Liver (tissue), 3 donors: ENCODE measurements at regions not wholly inside any gene's neighbourhood (a gene's known extent, or its start where the extent isn't known, plus 50 kb on each side); places are given as distances from the start of the nearest gene placed in this dataset.

Experiments
- EGR1 ChIP-seq, 2 donors: IDR thresholded peaks; 2 replicates each; pipeline ENCODE4 v1.6.1; 2016 to 2018; ENCODE audit warnings: antibody characterized with exemption in 2 of 2, low read depth in 2 of 2
- GABPA ChIP-seq, 2 donors: IDR thresholded peaks in 1 of 2; conservative IDR thresholded peaks in 1 of 2; 2 replicates each; pipeline ENCODE4 v1.6.1; 2016; ENCODE audit warnings: antibody characterized with exemption in 2 of 2, mild to moderate bottlenecking in 1 of 2, moderate library complexity in 1 of 2
- HNF4G ChIP-seq: IDR thresholded peaks from 2 replicates; pipeline ENCODE4 v1.6.1; 2016; ENCODE audit warnings: antibody characterized with exemption
- JUND ChIP-seq, 2 donors: IDR thresholded peaks; 2 replicates each; pipeline ENCODE4 v1.6.1; 2016; ENCODE audit warnings: antibody characterized with exemption in 2 of 2
- SP1 ChIP-seq: IDR thresholded peaks from 2 replicates; pipeline ENCODE4 v1.6.1; 2018; ENCODE audit warnings: antibody characterized with exemption, mild to moderate bottlenecking
- TAF1 ChIP-seq: conservative IDR thresholded peaks from 2 replicates; pipeline ENCODE4 v1.6.1; 2016; ENCODE audit warnings: antibody characterized with exemption, mild to moderate bottlenecking
- YY1 ChIP-seq: IDR thresholded peaks from 2 replicates; pipeline ENCODE4 v1.6.1; 2016; ENCODE audit warnings: antibody characterized with exemption, mild to moderate bottlenecking
- TF ChIP-seq, protein P1 (sequence below): fragments of 150-350 bp; IDR thresholded peaks from 2 replicates; pipeline ENCODE4 v1.5.1; 2017; ENCODE audit warnings: improper control_type of control experiment, low read depth, low read length; ENCODE audit not compliant: missing input control
- TF ChIP-seq, protein P2 (sequence below): IDR thresholded peaks from 2 replicates; pipeline ENCODE4 v1.6.1; 2016; ENCODE audit warnings: antibody characterized with exemption
- TF ChIP-seq, protein P3 (sequence below): IDR thresholded peaks from 2 replicates; pipeline ENCODE4 v1.6.1; 2016; ENCODE audit warnings: antibody characterized with exemption, mild to moderate bottlenecking
- TF ChIP-seq, protein P4 (sequence below): IDR thresholded peaks from 2 replicates; pipeline ENCODE4 v1.6.1; 2016; ENCODE audit warnings: antibody characterized with exemption
- donor health status: healthy.
- donor health status: healthy.

DNA sequence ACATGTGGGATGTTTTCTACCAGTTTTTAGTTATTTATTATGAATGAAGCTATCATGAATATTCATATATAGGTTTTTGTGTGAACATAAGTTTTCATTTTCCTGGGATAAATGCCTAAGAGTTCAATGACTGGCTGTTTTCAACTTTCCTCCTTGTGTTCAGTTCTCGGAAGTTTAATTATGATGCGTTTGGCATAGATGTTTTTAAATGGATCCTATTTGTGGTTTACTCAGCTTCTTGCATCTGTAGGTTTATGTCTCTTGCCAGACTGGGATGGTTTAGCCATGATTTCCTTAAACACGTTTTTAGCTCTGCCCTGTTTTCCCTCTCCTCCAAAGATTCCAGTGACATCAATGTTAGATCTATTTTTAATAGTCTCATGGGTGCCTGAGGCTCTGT is 411.1 kb upstream of the CDH4 start:
- TF ChIP-seq, protein P1, sequence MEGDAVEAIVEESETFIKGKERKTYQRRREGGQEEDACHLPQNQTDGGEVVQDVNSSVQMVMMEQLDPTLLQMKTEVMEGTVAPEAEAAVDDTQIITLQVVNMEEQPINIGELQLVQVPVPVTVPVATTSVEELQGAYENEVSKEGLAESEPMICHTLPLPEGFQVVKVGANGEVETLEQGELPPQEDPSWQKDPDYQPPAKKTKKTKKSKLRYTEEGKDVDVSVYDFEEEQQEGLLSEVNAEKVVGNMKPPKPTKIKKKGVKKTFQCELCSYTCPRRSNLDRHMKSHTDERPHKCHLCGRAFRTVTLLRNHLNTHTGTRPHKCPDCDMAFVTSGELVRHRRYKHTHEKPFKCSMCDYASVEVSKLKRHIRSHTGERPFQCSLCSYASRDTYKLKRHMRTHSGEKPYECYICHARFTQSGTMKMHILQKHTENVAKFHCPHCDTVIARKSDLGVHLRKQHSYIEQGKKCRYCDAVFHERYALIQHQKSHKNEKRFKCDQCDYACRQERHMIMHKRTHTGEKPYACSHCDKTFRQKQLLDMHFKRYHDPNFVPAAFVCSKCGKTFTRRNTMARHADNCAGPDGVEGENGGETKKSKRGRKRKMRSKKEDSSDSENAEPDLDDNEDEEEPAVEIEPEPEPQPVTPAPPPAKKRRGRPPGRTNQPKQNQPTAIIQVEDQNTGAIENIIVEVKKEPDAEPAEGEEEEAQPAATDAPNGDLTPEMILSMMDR, result no peak
- TF ChIP-seq, protein P2, sequence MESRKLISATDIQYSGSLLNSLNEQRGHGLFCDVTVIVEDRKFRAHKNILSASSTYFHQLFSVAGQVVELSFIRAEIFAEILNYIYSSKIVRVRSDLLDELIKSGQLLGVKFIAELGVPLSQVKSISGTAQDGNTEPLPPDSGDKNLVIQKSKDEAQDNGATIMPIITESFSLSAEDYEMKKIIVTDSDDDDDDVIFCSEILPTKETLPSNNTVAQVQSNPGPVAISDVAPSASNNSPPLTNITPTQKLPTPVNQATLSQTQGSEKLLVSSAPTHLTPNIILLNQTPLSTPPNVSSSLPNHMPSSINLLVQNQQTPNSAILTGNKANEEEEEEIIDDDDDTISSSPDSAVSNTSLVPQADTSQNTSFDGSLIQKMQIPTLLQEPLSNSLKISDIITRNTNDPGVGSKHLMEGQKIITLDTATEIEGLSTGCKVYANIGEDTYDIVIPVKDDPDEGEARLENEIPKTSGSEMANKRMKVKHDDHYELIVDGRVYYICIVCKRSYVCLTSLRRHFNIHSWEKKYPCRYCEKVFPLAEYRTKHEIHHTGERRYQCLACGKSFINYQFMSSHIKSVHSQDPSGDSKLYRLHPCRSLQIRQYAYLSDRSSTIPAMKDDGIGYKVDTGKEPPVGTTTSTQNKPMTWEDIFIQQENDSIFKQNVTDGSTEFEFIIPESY, result no peak
- TF ChIP-seq, protein P3, sequence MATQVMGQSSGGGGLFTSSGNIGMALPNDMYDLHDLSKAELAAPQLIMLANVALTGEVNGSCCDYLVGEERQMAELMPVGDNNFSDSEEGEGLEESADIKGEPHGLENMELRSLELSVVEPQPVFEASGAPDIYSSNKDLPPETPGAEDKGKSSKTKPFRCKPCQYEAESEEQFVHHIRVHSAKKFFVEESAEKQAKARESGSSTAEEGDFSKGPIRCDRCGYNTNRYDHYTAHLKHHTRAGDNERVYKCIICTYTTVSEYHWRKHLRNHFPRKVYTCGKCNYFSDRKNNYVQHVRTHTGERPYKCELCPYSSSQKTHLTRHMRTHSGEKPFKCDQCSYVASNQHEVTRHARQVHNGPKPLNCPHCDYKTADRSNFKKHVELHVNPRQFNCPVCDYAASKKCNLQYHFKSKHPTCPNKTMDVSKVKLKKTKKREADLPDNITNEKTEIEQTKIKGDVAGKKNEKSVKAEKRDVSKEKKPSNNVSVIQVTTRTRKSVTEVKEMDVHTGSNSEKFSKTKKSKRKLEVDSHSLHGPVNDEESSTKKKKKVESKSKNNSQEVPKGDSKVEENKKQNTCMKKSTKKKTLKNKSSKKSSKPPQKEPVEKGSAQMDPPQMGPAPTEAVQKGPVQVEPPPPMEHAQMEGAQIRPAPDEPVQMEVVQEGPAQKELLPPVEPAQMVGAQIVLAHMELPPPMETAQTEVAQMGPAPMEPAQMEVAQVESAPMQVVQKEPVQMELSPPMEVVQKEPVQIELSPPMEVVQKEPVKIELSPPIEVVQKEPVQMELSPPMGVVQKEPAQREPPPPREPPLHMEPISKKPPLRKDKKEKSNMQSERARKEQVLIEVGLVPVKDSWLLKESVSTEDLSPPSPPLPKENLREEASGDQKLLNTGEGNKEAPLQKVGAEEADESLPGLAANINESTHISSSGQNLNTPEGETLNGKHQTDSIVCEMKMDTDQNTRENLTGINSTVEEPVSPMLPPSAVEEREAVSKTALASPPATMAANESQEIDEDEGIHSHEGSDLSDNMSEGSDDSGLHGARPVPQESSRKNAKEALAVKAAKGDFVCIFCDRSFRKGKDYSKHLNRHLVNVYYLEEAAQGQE, result no peak
- TF ChIP-seq, protein P4, sequence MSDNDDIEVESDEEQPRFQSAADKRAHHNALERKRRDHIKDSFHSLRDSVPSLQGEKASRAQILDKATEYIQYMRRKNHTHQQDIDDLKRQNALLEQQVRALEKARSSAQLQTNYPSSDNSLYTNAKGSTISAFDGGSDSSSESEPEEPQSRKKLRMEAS, result no peak
- TF ChIP-seq JUND (IDR thresholded peaks at IDR 0.05), result no peak
- no peak for TF ChIP-seq TAF1
- TF ChIP-seq SP1, result no peak
- TF ChIP-seq YY1, result no peak
- no peak for TF ChIP-seq GABPA (IDR thresholded peaks at IDR 0.05 in 1 of 2, conservative IDR thresholded peaks at IDR 0.05 in 1 of 2)
- TF ChIP-seq EGR1 (IDR thresholded peaks at IDR 0.05; ENCODE audit: low read depth in 2 of 2), result no peak
- TF ChIP-seq HNF4G, result no peak
